ENCODE measurements at regions not wholly inside any gene's neighbourhood (a gene's known extent, or its start where the extent isn't known, plus 50 kb on each side); places are given as distances from the start of the nearest gene placed in this dataset.

DNA sequence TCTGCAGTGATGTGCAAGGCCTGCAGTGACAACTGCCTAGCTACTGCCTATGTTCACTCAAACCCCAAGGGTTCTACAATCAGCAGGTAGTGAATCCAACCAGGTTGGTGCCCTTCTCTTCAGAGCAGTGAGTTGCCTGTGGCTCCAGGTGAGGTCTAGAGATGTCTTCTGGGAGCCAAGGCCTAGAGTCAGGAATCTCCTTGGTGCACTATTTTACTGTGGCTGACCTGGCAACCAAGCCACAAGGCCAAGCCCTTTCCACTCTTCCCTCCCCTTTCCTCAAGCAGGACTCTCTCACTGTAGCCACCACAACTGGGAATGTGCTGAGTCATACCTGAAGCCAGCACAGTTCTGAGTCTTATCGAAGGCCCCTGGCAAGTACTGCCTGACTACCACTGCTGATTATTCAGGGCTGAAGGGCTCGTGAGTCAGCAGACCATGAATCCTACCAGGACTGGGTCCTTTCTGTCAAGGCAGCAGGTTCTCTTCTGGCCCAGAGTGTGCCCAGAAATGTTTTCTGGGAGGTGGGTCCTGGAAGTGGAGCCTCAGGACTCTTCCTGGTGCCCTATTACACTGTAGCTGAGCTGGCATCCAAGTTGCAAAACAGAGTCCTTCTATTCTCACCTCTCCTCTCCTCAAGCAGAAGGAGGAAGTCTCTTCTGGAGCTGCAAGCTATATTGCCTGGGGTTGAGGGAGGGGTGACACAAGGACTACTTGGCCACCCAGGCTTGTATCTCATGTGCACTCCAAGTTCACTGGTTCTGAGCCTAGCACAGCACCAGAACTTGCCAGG, 111.6 kb downstream of the BTC start:
- TF ChIP-seq, protein P1, sequence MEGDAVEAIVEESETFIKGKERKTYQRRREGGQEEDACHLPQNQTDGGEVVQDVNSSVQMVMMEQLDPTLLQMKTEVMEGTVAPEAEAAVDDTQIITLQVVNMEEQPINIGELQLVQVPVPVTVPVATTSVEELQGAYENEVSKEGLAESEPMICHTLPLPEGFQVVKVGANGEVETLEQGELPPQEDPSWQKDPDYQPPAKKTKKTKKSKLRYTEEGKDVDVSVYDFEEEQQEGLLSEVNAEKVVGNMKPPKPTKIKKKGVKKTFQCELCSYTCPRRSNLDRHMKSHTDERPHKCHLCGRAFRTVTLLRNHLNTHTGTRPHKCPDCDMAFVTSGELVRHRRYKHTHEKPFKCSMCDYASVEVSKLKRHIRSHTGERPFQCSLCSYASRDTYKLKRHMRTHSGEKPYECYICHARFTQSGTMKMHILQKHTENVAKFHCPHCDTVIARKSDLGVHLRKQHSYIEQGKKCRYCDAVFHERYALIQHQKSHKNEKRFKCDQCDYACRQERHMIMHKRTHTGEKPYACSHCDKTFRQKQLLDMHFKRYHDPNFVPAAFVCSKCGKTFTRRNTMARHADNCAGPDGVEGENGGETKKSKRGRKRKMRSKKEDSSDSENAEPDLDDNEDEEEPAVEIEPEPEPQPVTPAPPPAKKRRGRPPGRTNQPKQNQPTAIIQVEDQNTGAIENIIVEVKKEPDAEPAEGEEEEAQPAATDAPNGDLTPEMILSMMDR (IDR thresholded peaks at IDR 0.05; ENCODE audit: borderline replicate concordance, insufficient read depth, low read depth, low read length) = no peak
- H3K4me3 ChIP-seq (ENCODE audit: low read depth, low read length) = no peak overlapping the region

DNA sequence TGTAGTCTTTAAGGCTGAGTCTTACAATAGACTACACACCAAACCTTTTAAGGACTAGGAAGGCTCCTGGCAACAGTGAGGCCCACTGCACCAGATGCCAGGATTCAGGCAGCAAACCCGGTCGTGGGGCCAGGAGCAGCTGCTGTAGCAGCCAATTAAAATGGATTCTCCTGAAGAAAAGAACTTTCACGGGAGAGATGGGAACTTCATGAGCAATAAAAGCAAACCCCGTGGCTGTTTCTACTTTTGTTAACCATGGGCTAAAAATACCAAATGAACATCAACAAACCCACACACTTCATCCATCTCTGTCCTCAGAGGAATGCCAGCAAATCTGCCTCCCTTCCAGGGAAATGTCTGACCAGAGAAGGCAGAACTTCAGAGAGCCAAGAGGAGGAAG, 101.4 kb downstream of the BTC start:
- TF ChIP-seq, protein P1 (IDR thresholded peaks at IDR 0.05; ENCODE audit: borderline replicate concordance, insufficient read depth, low read depth, low read length) = no peak
- H3K4me3 ChIP-seq (ENCODE audit: low read depth, low read length) = no peak overlapping the region
